HCT116 (cell line): ENCODE measurements at regions not wholly inside any gene's neighbourhood (a gene's known extent, or its start where the extent isn't known, plus 50 kb on each side); places are given as distances from the start of the nearest gene placed in this dataset.

Experiments used
- ATAC-seq: fragments of 200-7000 bp; cut with Tn5 transposase; 2 replicates; pipeline ENCODE4 v1.9.1; 2020; ENCODE audit warnings: mild to moderate bottlenecking, moderate library complexity
- BruUV-seq: library from RNA; stranded (reverse); fragments of 400-500 nt; replicated peaks from 2 replicates; lab custom pipeline; 2021; lab: Mats Ljungman, UMichigan
- CTCF ChIA-PET: fragments of 300-600 bp; sonication (Branson Sonifier 250); formaldehyde crosslinking; loops from one replicate; lab custom pipeline; 2021; ENCODE audit warnings: antibody characterized with exemption; lab: Charles Lee
- POLR2A ChIA-PET: fragments of 300-600, 350-600 bp; sonication (Branson Sonifier 250); formaldehyde crosslinking; loops from one replicate; lab custom pipeline; 2021; ENCODE audit warnings: antibody characterized with exemption; lab: Charles Lee
- RAD21 ChIA-PET, 2 experiments: fragments of 300-600 bp; sonication (Branson Sonifier 250); formaldehyde crosslinking; loops; one replicate each; lab custom pipeline; 2023; ENCODE audit warnings: low total read pairs in 2 of 2; ENCODE audit not compliant: uncharacterized antibody in 2 of 2, unreplicated experiment in 2 of 2, low non-redundant PET in 1 of 2; lab: Charles Lee
- DNase-seq: peaks from one replicate; pipeline ENCODE4 v3.0.0-alpha.2; 2010; ENCODE audit warnings: low read depth, low spot score
- H2AFZ ChIP-seq: fragments of 200-600 bp; shearing (Covaris generic), sonication (generic); 2 replicates; pipeline ENCODE4 v1.6.1; 2017; ENCODE audit warnings: low read depth, mixed run types, mixed read lengths, antibody characterized with exemption, low read length; ENCODE audit not compliant: poor library complexity, severe bottlenecking
- H3K27ac ChIP-seq: 2 replicates; pipeline ENCODE4 v1.5.1; 2012; ENCODE audit warnings: low read depth, low read length
- H3K27me3 ChIP-seq: fragments of 200-600 bp; sonication (generic); 2 replicates; pipeline ENCODE4 v1.6.1; 2016; ENCODE audit warnings: mixed run types, low read length, mixed read lengths; ENCODE audit not compliant: insufficient read depth
- H3K36me3 ChIP-seq, 2 experiments: fragments of 200-500 bp in 1 of 2; fragments of 200-600 bp in 1 of 2; sonication (Bioruptor generic) in 1 of 2; sonication (generic) in 1 of 2; 2 replicates each; pipeline versions ENCODE4 v1.5.1 to v1.6.1; 2014 to 2016; ENCODE audit warnings: low read length in 2 of 2, inconsistent platforms in 1 of 2, mixed read lengths in 1 of 2, mixed run types in 1 of 2; ENCODE audit not compliant: insufficient read depth in 2 of 2, control insufficient read depth in 1 of 2
- H3K4me1 ChIP-seq, 2 experiments: fragments of 200-600 bp in 1 of 2; sonication (generic) in 1 of 2; 2 replicates each; pipeline versions ENCODE4 v1.5.1 to v1.6.1; 2012 to 2017; ENCODE audit warnings: low read length in 2 of 2, inconsistent platforms in 1 of 2, mild to moderate bottlenecking in 1 of 2, mixed read lengths in 1 of 2, mixed run types in 1 of 2, moderate library complexity in 1 of 2; ENCODE audit not compliant: insufficient read depth in 2 of 2, control insufficient read depth in 1 of 2
- H3K4me2 ChIP-seq: fragments of 200-600 bp; sonication (generic); 2 replicates; pipeline ENCODE4 v1.6.1; 2017; ENCODE audit warnings: mixed run types, low read length, mixed read lengths
- H3K4me3 ChIP-seq, 2 experiments: fragments of 200-600 bp in 1 of 2; sonication (generic) in 1 of 2; replicated peaks in 1 of 2; 2 replicates each; pipeline ENCODE4 v1.5.1; 2011 to 2016; ENCODE audit warnings: low read length in 2 of 2, control low read depth in 1 of 2, low read depth in 1 of 2, mild to moderate bottlenecking in 1 of 2, mixed read lengths in 1 of 2, mixed run types in 1 of 2
- H3K79me2 ChIP-seq: fragments of 200-600 bp; sonication (generic); 2 replicates; pipeline ENCODE4 v1.6.1; 2017; ENCODE audit warnings: mild to moderate bottlenecking, mixed run types, low read length, moderate library complexity, mixed read lengths; ENCODE audit not compliant: insufficient read depth
- H3K9ac ChIP-seq: fragments of 200-600 bp; sonication (generic); 2 replicates; pipeline ENCODE4 v1.6.1; 2016; ENCODE audit warnings: low read length, mixed read lengths
- H3K9me2 ChIP-seq: fragments of 200-600 bp; sonication (generic), shearing (Covaris generic); 2 replicates; pipeline ENCODE4 v1.6.1; 2017; ENCODE audit warnings: mixed run types, mild to moderate bottlenecking, moderate library complexity; ENCODE audit not compliant: insufficient read depth
- H3K9me3 ChIP-seq, 2 experiments: fragments of 200-500 bp in 1 of 2; fragments of 200-600 bp in 1 of 2; sonication (Bioruptor generic) in 1 of 2; sonication (generic) in 1 of 2; 2 replicates each; pipeline ENCODE4 v1.6.1; 2014 to 2017; ENCODE audit warnings: low read length in 2 of 2, mixed read lengths in 2 of 2, inconsistent platforms in 1 of 2, low read depth in 1 of 2, mild to moderate bottlenecking in 1 of 2, mixed run types in 1 of 2, moderate library complexity in 1 of 2; ENCODE audit not compliant: control insufficient read depth in 1 of 2, insufficient read depth in 1 of 2
- H4K20me1 ChIP-seq: fragments of 200-600 bp; sonication (generic), shearing (Covaris generic); 2 replicates; pipeline ENCODE4 v1.6.1; 2017; ENCODE audit warnings: mixed run types, mild to moderate bottlenecking, moderate library complexity; ENCODE audit not compliant: insufficient read depth
- CBX3 ChIP-seq: IDR thresholded peaks from 2 replicates; pipeline ENCODE4 v1.6.1; 2012; ENCODE audit warnings: low read depth
- EGR1 ChIP-seq: IDR thresholded peaks from 2 replicates; pipeline ENCODE4 v1.6.1; 2012; ENCODE audit warnings: low read depth
- EZH2 ChIP-seq: fragments of 200-600 bp; sonication (generic); IDR thresholded peaks from 2 replicates; pipeline ENCODE4 v1.6.1; 2017; ENCODE audit warnings: antibody characterized with exemption, mixed run types
- EZH2phosphoT487 ChIP-seq: fragments of 200-600 bp; IDR thresholded peaks from 2 replicates; pipeline ENCODE4 v1.6.1; 2018; ENCODE audit warnings: antibody characterized with exemption, borderline replicate concordance
- FOSL1 ChIP-seq: IDR thresholded peaks from 2 replicates; pipeline ENCODE4 v1.6.1; 2012; ENCODE audit warnings: low read depth
- JUND ChIP-seq: IDR thresholded peaks from 2 replicates; pipeline ENCODE4 v1.6.1; 2012
- POLR2A ChIP-seq: IDR thresholded peaks from 2 replicates; pipeline ENCODE4 v1.7.0; 2011; ENCODE audit warnings: borderline replicate concordance; ENCODE audit not compliant: insufficient read depth, insufficient read length; ENCODE audit errors: extremely low read depth
- RAD21 ChIP-seq: IDR thresholded peaks from 2 replicates; pipeline ENCODE4 v1.6.1; 2012; ENCODE audit warnings: low read depth, mild to moderate bottlenecking
- REST ChIP-seq: IDR thresholded peaks from 2 replicates; pipeline ENCODE4 v1.6.1; 2012; ENCODE audit warnings: low read depth
- SIN3A ChIP-seq: IDR thresholded peaks from 2 replicates; pipeline ENCODE4 v1.6.1; 2012; ENCODE audit warnings: low read depth
- SP1 ChIP-seq: IDR thresholded peaks from 2 replicates; pipeline ENCODE4 v1.6.1; 2012; ENCODE audit warnings: low read depth
- SRF ChIP-seq: IDR thresholded peaks from 2 replicates; pipeline ENCODE4 v1.6.1; 2012; ENCODE audit warnings: low read depth
- TCF7L2 ChIP-seq: IDR thresholded peaks from 2 replicates; pipeline ENCODE4 v1.7.0; 2011; ENCODE audit warnings: borderline replicate concordance, inconsistent platforms; ENCODE audit not compliant: insufficient read depth, insufficient read length; ENCODE audit errors: extremely low read depth
- ZFX ChIP-seq: fragments of 450-650 bp; IDR thresholded peaks from 2 replicates; pipeline ENCODE4 v1.6.1; 2017
- intact Hi-C: fragments of 100-400 bp; cut with micrococcal nuclease; formaldehyde crosslinking; loops from 2 replicates; pipeline ENCODE4 v1.10.0; 2022
- TF ChIP-seq, protein P1 (sequence below): IDR thresholded peaks from 2 replicates; pipeline ENCODE4 v1.6.1; 2012
- TF ChIP-seq, protein P2 (sequence below): IDR thresholded peaks from 2 replicates; pipeline ENCODE4 v1.6.1; 2011; ENCODE audit warnings: mild to moderate bottlenecking, low read length, moderate library complexity; ENCODE audit not compliant: insufficient replicate concordance; ENCODE audit errors: extremely low read depth
- TF ChIP-seq, protein P3 (sequence below), 3 experiments: fragments of 200-600 bp in 1 of 3; sonication (generic) in 1 of 3; IDR thresholded peaks in 2 of 3; conservative IDR thresholded peaks in 1 of 3; 2 replicates each; pipeline ENCODE4 v1.5.1; 2012 to 2017; ENCODE audit warnings: low read depth in 2 of 3, low read length in 2 of 3, antibody characterized with exemption in 1 of 3, borderline replicate concordance in 1 of 3, control low read depth in 1 of 3, mild to moderate bottlenecking in 1 of 3, mixed read lengths in 1 of 3, mixed run types in 1 of 3, moderate library complexity in 1 of 3; ENCODE audit not compliant: insufficient read depth in 1 of 3

- TF ChIP-seq SP1 (no peak), SIN3A (no peak)
Observed at GRCh38 chr5:58215364-58215763, 244.5 kb downstream of the PLK2 start (continued).

- TF ChIP-seq POLR2A (no peak), EGR1 (no peak), REST (no peak), ZFX (no peak), TCF7L2 (no peak), RAD21 (no peak), SRF (no peak), CBX3 (no peak), SP1 (no peak), EZH2 (no peak), FOSL1 (no peak), EZH2phosphoT487 (no peak), JUND (no peak)
- TF ChIP-seq, protein P1, sequence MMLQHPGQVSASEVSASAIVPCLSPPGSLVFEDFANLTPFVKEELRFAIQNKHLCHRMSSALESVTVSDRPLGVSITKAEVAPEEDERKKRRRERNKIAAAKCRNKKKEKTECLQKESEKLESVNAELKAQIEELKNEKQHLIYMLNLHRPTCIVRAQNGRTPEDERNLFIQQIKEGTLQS = no peak
- TF ChIP-seq, protein P2, sequence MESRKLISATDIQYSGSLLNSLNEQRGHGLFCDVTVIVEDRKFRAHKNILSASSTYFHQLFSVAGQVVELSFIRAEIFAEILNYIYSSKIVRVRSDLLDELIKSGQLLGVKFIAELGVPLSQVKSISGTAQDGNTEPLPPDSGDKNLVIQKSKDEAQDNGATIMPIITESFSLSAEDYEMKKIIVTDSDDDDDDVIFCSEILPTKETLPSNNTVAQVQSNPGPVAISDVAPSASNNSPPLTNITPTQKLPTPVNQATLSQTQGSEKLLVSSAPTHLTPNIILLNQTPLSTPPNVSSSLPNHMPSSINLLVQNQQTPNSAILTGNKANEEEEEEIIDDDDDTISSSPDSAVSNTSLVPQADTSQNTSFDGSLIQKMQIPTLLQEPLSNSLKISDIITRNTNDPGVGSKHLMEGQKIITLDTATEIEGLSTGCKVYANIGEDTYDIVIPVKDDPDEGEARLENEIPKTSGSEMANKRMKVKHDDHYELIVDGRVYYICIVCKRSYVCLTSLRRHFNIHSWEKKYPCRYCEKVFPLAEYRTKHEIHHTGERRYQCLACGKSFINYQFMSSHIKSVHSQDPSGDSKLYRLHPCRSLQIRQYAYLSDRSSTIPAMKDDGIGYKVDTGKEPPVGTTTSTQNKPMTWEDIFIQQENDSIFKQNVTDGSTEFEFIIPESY = no peak
- TF ChIP-seq, protein P3, sequence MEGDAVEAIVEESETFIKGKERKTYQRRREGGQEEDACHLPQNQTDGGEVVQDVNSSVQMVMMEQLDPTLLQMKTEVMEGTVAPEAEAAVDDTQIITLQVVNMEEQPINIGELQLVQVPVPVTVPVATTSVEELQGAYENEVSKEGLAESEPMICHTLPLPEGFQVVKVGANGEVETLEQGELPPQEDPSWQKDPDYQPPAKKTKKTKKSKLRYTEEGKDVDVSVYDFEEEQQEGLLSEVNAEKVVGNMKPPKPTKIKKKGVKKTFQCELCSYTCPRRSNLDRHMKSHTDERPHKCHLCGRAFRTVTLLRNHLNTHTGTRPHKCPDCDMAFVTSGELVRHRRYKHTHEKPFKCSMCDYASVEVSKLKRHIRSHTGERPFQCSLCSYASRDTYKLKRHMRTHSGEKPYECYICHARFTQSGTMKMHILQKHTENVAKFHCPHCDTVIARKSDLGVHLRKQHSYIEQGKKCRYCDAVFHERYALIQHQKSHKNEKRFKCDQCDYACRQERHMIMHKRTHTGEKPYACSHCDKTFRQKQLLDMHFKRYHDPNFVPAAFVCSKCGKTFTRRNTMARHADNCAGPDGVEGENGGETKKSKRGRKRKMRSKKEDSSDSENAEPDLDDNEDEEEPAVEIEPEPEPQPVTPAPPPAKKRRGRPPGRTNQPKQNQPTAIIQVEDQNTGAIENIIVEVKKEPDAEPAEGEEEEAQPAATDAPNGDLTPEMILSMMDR (IDR thresholded peaks at IDR 0.05 in 2 of 3, conservative IDR thresholded peaks at IDR 0.05 in 1 of 3; ENCODE audit: borderline replicate concordance in 1 of 3, insufficient read depth in 1 of 3, low read depth in 2 of 3, low read length in 2 of 3) = no peak
- no peak overlapping the region for H2AFZ ChIP-seq
- POLR2A ChIA-PET = no interaction called here
Observed at GRCh38 chr5:58211441-58211840, 248.4 kb downstream of the PLK2 start.

More at GRCh38 chr5:58211441-58211840, 248.4 kb downstream of the PLK2 start:
- no peaks in the 10 kb centered on the region for H3K27me3 ChIP-seq
- H3K9me3 ChIP-seq = no peaks in the 10 kb centered on the region
- H3K4me1 ChIP-seq = no peaks in the 10 kb centered on the region
- RAD21 ChIA-PET = no interaction called here
- H3K4me2 ChIP-seq = no peak overlapping the region
- no peak for DNase-seq
- H3K36me3 ChIP-seq = no peaks in the 10 kb centered on the region
- CTCF ChIA-PET = no interaction called here
- intact Hi-C loops = no loop called here
- no peak for ATAC-seq
- H3K79me2 ChIP-seq = no peaks in the 10 kb centered on the region
- H3K9ac ChIP-seq = no peak overlapping the region
- H4K20me1 ChIP-seq = no peaks in the 10 kb centered on the region
- H3K27ac ChIP-seq = no peak overlapping the region
- BruUV-seq = no TSS peak
- no peak overlapping the region for H3K4me3 ChIP-seq
- no peaks in the 10 kb centered on the region for H3K9me2 ChIP-seq
